NB4 (cell line): ENCODE measurements at regions not wholly inside any gene's neighbourhood (a gene's known extent, or its start where the extent isn't known, plus 50 kb on each side); places are given as distances from the start of the nearest gene placed in this dataset.

Source experiments
- DNase-seq: peaks from one replicate; pipeline ENCODE4 v3.0.0; 2010; ENCODE audit warnings: low read depth
- H3K4me3 ChIP-seq: one replicate; pipeline ENCODE4 v1.5.1; 2011; ENCODE audit warnings: mild to moderate bottlenecking, low read depth, low read length, moderate library complexity
- MYC ChIP-seq: IDR thresholded peaks from 2 replicates; pipeline ENCODE4 v1.6.1; 2011; ENCODE audit warnings: low read depth, low read length
- POLR2A ChIP-seq: IDR thresholded peaks from 2 replicates; pipeline ENCODE4 v1.6.1; 2011; ENCODE audit warnings: mild to moderate bottlenecking; ENCODE audit not compliant: insufficient read length; ENCODE audit errors: extremely low read depth
- TF ChIP-seq, protein P1 (sequence below): IDR thresholded peaks from one replicate; pipeline ENCODE4 v1.5.1; 2012; ENCODE audit warnings: low read depth, low read length
- TF ChIP-seq, protein P2 (sequence below): IDR thresholded peaks from 2 replicates; pipeline ENCODE4 v1.6.1; 2011; ENCODE audit warnings: low read depth, low read length

GRCh38 chr6:67666177-67666964, 968.7 kb upstream of the ADGRB3 start:
- TF ChIP-seq POLR2A (no peak), MYC (no peak)
- H3K4me3 ChIP-seq: no peak overlapping the region
- no peak for DNase-seq

GRCh38 chr6:67664942-67665341, 970.1 kb upstream of the ADGRB3 start:
- TF ChIP-seq, protein P1, sequence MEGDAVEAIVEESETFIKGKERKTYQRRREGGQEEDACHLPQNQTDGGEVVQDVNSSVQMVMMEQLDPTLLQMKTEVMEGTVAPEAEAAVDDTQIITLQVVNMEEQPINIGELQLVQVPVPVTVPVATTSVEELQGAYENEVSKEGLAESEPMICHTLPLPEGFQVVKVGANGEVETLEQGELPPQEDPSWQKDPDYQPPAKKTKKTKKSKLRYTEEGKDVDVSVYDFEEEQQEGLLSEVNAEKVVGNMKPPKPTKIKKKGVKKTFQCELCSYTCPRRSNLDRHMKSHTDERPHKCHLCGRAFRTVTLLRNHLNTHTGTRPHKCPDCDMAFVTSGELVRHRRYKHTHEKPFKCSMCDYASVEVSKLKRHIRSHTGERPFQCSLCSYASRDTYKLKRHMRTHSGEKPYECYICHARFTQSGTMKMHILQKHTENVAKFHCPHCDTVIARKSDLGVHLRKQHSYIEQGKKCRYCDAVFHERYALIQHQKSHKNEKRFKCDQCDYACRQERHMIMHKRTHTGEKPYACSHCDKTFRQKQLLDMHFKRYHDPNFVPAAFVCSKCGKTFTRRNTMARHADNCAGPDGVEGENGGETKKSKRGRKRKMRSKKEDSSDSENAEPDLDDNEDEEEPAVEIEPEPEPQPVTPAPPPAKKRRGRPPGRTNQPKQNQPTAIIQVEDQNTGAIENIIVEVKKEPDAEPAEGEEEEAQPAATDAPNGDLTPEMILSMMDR: no peak
- no peak for TF ChIP-seq POLR2A
- TF ChIP-seq, protein P2, sequence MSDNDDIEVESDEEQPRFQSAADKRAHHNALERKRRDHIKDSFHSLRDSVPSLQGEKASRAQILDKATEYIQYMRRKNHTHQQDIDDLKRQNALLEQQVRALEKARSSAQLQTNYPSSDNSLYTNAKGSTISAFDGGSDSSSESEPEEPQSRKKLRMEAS: no peak
- no peak for TF ChIP-seq MYC
- H3K4me3 ChIP-seq: no peak overlapping the region
- DNase-seq: no peak

DNA sequence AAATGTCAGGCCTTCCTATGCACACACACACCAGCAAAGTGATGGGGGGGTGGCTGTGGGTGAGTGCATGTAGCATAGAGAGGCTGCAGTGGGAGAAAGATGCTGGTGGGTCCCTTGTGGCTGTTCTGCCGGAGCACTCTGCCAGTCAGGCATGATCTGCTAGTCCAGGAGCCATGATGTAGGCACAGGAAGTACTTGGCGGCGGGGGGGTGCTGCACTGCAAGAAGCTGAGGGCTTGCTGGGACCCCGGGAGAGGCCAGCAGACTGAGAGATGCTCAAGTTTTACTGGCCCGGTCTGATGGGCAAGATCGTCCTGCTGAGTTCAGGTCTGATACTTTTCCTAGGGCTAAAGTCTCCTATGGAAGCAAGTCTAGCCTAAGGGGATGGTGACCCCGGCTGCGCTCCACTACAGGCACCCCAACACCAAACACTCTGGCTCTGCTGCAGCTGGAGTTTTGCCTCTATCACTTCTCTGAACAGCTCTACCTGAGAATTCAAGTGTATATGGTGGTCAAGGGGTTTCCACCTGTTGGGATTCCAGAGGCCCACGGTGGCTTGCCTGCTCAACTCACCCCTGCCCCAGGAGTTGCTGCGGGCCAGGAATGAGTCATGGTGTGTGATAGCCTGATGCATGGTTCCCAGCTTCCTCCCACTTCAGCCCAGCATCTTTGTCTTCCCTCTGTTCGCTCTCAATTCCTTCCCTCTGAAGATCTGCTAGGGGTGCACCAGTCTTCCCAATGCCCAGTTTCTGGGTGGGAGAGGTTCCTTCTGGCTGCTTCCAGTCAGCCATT, 971.8 kb upstream of the ADGRB3 start:
- TF ChIP-seq POLR2A: no peak
- no peak for TF ChIP-seq MYC
- TF ChIP-seq, protein P1: no peak
- TF ChIP-seq, protein P2: no peak
- H3K4me3 ChIP-seq: no peak overlapping the region
- no peak for DNase-seq

- no peak overlapping the region for H3K4me3 ChIP-seq
- TF ChIP-seq POLR2A: no peak
- TF ChIP-seq MYC: no peak
- TF ChIP-seq, protein P2: no peak
- TF ChIP-seq, protein P1: no peak
- DNase-seq: no peak
Observed at GRCh38 chr6:67653561-67653960, 981.5 kb upstream of the ADGRB3 start.

DNA sequence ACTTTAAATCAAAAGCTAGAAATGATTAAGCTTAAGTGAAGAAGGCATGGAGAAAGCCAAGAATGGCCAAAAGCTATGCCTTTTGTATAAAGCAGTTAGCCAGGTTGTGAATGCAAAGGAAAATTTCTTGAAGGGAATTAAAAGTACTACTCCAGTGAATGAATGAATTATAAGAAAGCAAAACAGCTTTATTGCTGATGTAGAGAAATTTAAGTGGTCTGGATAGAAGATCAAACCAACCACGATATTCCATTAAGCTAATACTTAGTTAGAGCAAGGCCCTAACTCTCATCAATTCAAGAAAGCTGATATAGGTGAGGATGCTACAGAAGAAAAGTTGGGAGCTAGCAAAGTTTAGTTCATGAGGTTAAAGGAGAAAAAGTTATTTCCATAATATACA, 988.5 kb upstream of the ADGRB3 start:
- TF ChIP-seq, protein P1: no peak
- TF ChIP-seq MYC: no peak
- TF ChIP-seq POLR2A: no peak
- TF ChIP-seq, protein P2: no peak
- H3K4me3 ChIP-seq: no peak overlapping the region
- DNase-seq: no peak

DNA sequence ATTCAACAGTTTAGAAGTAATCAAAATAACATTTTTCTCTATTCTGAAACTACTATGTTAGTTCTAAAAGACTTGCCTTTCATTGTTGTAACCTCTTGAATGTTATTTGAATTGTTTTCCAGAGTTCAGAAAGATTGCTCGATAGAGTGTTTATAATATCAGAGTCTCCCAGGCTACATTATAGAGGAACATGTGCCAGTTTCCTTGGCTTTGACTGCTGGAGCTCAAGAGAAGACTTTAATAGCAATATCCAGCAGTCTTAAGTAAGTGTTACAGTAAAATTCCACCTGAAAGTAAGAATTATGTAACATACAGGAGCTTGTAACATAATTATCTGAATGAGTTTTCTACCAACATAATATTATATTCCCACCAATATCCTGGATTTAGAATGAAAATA, 991.8 kb upstream of the ADGRB3 start:
- DNase-seq: no peak
- TF ChIP-seq, protein P2: no peak
- TF ChIP-seq, protein P1: no peak
- TF ChIP-seq POLR2A (no peak), MYC (no peak)
- no peak overlapping the region for H3K4me3 ChIP-seq
